ENCODE measurements at regions not wholly inside any gene's neighbourhood (a gene's known extent, or its start where the extent isn't known, plus 50 kb on each side); places are given as distances from the start of the nearest gene placed in this dataset.

- H3K27ac ChIP-seq (ENCODE audit: extremely low read depth, low read depth, low read length): no peak overlapping the region
- DNase-seq (ENCODE audit: extremely low read depth in 1 of 4, low spot score in 3 of 4) (no peak), ATAC-seq (no peak), FAIRE-seq (no peak)
- 1% methylated on average over 8 of the region's 10 CpGs for WGBS (ENCODE audit: insufficient coverage, low coverage, missing lambda C conversion rate)
- BruUV-seq (replicated peaks): no TSS peak
- H4K20me1 ChIP-seq (replicated peaks; ENCODE audit: control insufficient read depth, insufficient read depth, low read length): no peaks in the 10 kb centered on the region
- in situ Hi-C loops (cut with MboI): no loop called here
- no peaks in the 10 kb centered on the region for H3K27me3 ChIP-seq (ENCODE audit: control insufficient read depth in 2 of 2, insufficient read depth in 2 of 2, low read length in 2 of 2)
- no peak for TF ChIP-seq ZNF143 (CRISPR knock-in tag; IDR thresholded peaks at IDR 0.05)
- no peak for TF ChIP-seq SNIP1 (IDR thresholded peaks at IDR 0.05; ENCODE audit: low read depth)
- TF ChIP-seq IFI16 (CRISPR knock-in tag; IDR thresholded peaks at IDR 0.05): no peak
- TF ChIP-seq TRIM28 (IDR thresholded peaks at IDR 0.05): no peak
- TF ChIP-seq TCF7L2 (IDR thresholded peaks at IDR 0.05; ENCODE audit: low read depth, low read length): no peak
- TF ChIP-seq RAD51 (IDR thresholded peaks at IDR 0.05; ENCODE audit: borderline replicate concordance, low read depth): no peak
- TF ChIP-seq CREB1 (IDR thresholded peaks at IDR 0.05): no peak
- no peak for TF ChIP-seq CREB1 (CRISPR knock-in tag; IDR thresholded peaks at IDR 0.05)
- no peak for TF ChIP-seq ZNF274 (IDR thresholded peaks at IDR 0.05; ENCODE audit: borderline replicate concordance, low read depth, low read length)
- no peak for TF ChIP-seq SRF (CRISPR knock-in tag; IDR thresholded peaks at IDR 0.05)
- TF ChIP-seq RBM34 (IDR thresholded peaks at IDR 0.05; ENCODE audit: borderline replicate concordance, insufficient read depth, low read length): no peak
- TF ChIP-seq SAFB2 (IDR thresholded peaks at IDR 0.05; ENCODE audit: borderline replicate concordance, low read depth, low read length, severe bottlenecking): no peak
- no peak for TF ChIP-seq SP2 (IDR thresholded peaks at IDR 0.05; ENCODE audit: extremely low read depth, low read depth, low read length, poor library complexity, severe bottlenecking)
- TF ChIP-seq PCBP1 (IDR thresholded peaks at IDR 0.05; ENCODE audit: low read depth, low read length, poor library complexity, severe bottlenecking): no peak
- no peak for TF ChIP-seq ETS2 (tag; IDR thresholded peaks at IDR 0.05; ENCODE audit: borderline replicate concordance, poor library complexity, severe bottlenecking)
- TF ChIP-seq HMGXB4 (CRISPR knock-in tag; IDR thresholded peaks at IDR 0.05): no peak
- no peak for TF ChIP-seq GABPB1 (CRISPR knock-in tag; IDR thresholded peaks at IDR 0.05)
- TF ChIP-seq TRIM25 (IDR thresholded peaks at IDR 0.05; ENCODE audit: borderline replicate concordance): no peak
- TF ChIP-seq DACH1 (IDR thresholded peaks at IDR 0.05; ENCODE audit: partially characterized antibody): no peak
- no peak overlapping the region for H3K4me3 ChIP-seq
- ChIA-PET POLR2A (interaction anchor here (0.5 kb wide), 1 partner anchor 20 kb away, joined by 3 read pairs; no protein-coding TSS in a partner anchor), CTCF (ENCODE audit: low intra/inter-chr PET ratio) (no interaction called here)
- H3K36me3 ChIP-seq (ENCODE audit: control insufficient read depth, insufficient read depth, low read length): no peaks in the 10 kb centered on the region
- H3K79me2 ChIP-seq (ENCODE audit: control insufficient read depth, insufficient read depth, low read length): no peaks in the 10 kb centered on the region
- H3K9me1 ChIP-seq (ENCODE audit: control insufficient read depth, insufficient read depth, low read length): no peaks in the 10 kb centered on the region
- no peaks in the 10 kb centered on the region for H3K4me1 ChIP-seq (replicated peaks in 1 of 2; ENCODE audit: control insufficient read depth in 2 of 2, insufficient read depth in 2 of 2, low read length in 2 of 2)
- H2AFZ ChIP-seq (ENCODE audit: low read depth, low read length): no peak overlapping the region
- intact Hi-C loops (cut with micrococcal nuclease): no loop called here
- no peak overlapping the region for H3K9ac ChIP-seq (ENCODE audit: insufficient read depth in 1 of 2, low read depth in 2 of 2, low read length in 2 of 2)
- H3K9me3 ChIP-seq (replicated peaks; ENCODE audit: control insufficient read depth, insufficient read depth, low read depth, low read length): no peaks in the 10 kb centered on the region
- no peak overlapping the region for H3K4me2 ChIP-seq (ENCODE audit: insufficient read depth, low read length)
These were observed 216.5 kb downstream of the SNRPN start for GRCh38 chr15:25171111-25171811.
